Mesothelial cell of epicardium (in vitro differentiated cells): ENCODE measurements at regions not wholly inside any gene's neighbourhood (a gene's known extent, or its start where the extent isn't known, plus 50 kb on each side); places are given as distances from the start of the nearest gene placed in this dataset.

Source experiments
- DNase-seq, 2 experiments: peaks; one replicate each; pipeline ENCODE4 v3.0.0; 2021; ENCODE audit warnings: low spot score in 2 of 2; ENCODE audit not compliant: unreplicated experiment in 2 of 2
- H3K27ac Mint-ChIP-seq: 2 replicates; pipeline ENCODE4 v1.8.0; 2021; ENCODE audit warnings: mixed read lengths
- H3K27me3 Mint-ChIP-seq: 2 replicates; pipeline ENCODE4 v1.8.0; 2021; ENCODE audit warnings: low read depth, mixed read lengths
- H3K36me3 Mint-ChIP-seq: 2 replicates; pipeline ENCODE4 v1.8.0; 2021; ENCODE audit warnings: mixed read lengths
- H3K4me1 Mint-ChIP-seq: 2 replicates; pipeline ENCODE4 v1.8.0; 2021; ENCODE audit warnings: mixed read lengths
- H3K4me3 Mint-ChIP-seq: 2 replicates; pipeline ENCODE4 v1.8.0; 2021; ENCODE audit warnings: mild to moderate bottlenecking, moderate library complexity, mixed read lengths
- H3K9me3 Mint-ChIP-seq: 2 replicates; pipeline ENCODE4 v1.8.0; 2021; ENCODE audit warnings: mixed read lengths
- CTCF ChIP-seq: fragments of 200-600 bp; sonication (generic); IDR thresholded peaks from one replicate; pipeline ENCODE4 v1.5.0; 2021; ENCODE audit warnings: antibody characterized with exemption; ENCODE audit not compliant: unreplicated experiment

- H3K4me1 Mint-ChIP-seq = no peaks in the 10 kb centered on the region
These were observed 150.3 kb downstream of the PTGER3 start for GRCh38 chr1:70897273-70897672.

GRCh38 chr1:70899735-70900134 lies 147.9 kb downstream of the PTGER3 start:
- H3K4me1 Mint-ChIP-seq = no peaks in the 10 kb centered on the region
- no peak overlapping the region for H3K4me3 Mint-ChIP-seq
- H3K27me3 Mint-ChIP-seq = peaks cover 5% of the 10 kb centered on the region
- H3K36me3 Mint-ChIP-seq = no peaks in the 10 kb centered on the region
- DNase-seq = no peak
- no peak for TF ChIP-seq CTCF
- no peak overlapping the region for H3K27ac Mint-ChIP-seq
- peaks cover 7% of the 10 kb centered on the region for H3K9me3 Mint-ChIP-seq

More at GRCh38 chr1:70897273-70897672, 150.3 kb downstream of the PTGER3 start:
- H3K27me3 Mint-ChIP-seq = peaks cover 5% of the 10 kb centered on the region
- no peak overlapping the region for H3K27ac Mint-ChIP-seq
- H3K36me3 Mint-ChIP-seq = no peaks in the 10 kb centered on the region
- no peak for TF ChIP-seq CTCF
- no peak overlapping the region for H3K4me3 Mint-ChIP-seq
- H3K9me3 Mint-ChIP-seq = no peaks in the 10 kb centered on the region
- no peak for DNase-seq

DNA sequence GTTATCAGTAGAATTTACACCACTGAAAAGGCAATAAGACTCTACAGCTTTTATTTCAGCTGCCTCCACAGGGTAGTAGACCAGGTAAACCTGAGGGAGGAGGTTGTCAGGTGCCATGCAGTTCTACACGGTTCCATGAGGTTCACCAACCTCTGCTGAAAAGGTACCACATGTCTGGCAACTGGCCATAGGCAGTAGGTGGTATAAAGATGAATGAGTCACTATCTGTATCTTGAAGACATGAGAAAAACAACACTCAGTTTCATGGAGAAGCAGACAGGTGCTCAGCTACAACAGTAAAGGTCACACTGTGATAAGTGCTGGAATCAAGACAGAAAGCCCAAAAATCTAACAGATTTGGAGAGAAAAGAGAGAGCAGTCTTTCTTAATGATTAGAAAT lies 145.4 kb downstream of the PTGER3 start:
- Mint-ChIP-seq H3K4me3 (no peak overlapping the region), H3K36me3 (no peaks in the 10 kb centered on the region), H3K27ac (no peak overlapping the region), H3K4me1 (no peaks in the 10 kb centered on the region), H3K27me3 (peaks cover 9% of the 10 kb centered on the region), H3K9me3 (peaks cover 7% of the 10 kb centered on the region)
- no peak for DNase-seq
- no peak for TF ChIP-seq CTCF

DNA sequence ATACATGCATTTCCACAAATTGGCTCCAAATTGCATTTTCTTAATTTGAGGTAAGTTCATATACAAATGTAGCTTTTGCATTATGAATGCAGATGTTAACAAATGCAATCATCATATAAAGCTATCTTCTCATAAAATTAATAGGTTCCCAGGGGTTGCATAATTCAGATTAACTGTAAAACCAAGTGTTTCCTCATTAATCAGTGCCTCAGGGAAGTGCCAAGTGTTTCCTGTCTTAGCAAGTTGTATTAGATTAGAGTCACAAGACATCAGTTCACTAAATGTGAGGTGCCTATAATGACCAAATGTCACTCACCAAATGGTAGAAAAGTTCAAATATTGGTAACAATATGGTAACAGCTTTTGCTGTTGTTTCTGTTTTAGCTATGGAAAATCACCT lies 140.8 kb downstream of the PTGER3 start:
- Mint-ChIP-seq H3K27ac (no peak overlapping the region), H3K36me3 (no peaks in the 10 kb centered on the region), H3K4me1 (no peaks in the 10 kb centered on the region)

DNA sequence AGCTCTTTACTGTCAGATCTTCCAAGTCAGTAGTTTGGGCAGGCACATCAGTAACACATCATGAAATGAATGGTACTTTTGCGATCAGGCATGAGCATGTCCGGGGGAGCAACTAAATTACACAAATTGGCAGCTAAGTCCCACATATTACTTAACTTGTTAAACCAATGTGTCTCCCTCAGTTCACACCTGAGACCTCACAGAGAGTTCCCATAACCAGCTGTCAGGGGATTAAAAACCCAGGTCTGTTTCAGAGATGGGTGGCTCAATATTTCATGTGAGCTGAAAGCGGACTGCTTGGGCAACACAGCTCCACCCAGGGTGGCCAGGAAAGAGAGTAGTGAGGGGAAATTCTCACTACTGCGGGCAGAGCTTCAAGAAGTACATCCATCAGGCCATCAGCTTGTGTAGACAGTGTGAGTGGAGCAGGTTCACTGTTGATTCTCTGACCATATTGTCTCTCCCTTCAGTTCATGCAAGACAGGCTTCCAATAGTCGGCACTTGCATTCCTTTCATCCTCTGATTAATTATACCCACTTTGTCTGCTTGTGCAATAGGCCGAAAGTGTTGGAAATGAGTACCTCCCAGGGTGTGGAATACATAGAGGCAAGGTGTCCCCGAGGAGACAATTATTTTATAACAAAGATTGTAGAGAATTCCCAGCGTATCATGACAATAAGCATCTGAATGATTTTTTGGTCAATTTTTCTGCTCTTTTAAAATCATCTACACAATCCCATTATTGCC lies 139.9 kb downstream of the PTGER3 start:
- no peaks in the 10 kb centered on the region for H3K4me1 Mint-ChIP-seq
- H3K27ac Mint-ChIP-seq = no peak overlapping the region
- peaks cover 6% of the 10 kb centered on the region for H3K27me3 Mint-ChIP-seq
- TF ChIP-seq CTCF = no peak
- DNase-seq = no peak
- H3K4me3 Mint-ChIP-seq = no peak overlapping the region
- H3K36me3 Mint-ChIP-seq = no peaks in the 10 kb centered on the region
- H3K9me3 Mint-ChIP-seq = peaks cover 7% of the 10 kb centered on the region

More for the DNA sequence above, 140.8 kb downstream of the PTGER3 start:
- no peak for TF ChIP-seq CTCF
- DNase-seq = no peak
- peaks cover 6% of the 10 kb centered on the region for H3K27me3 Mint-ChIP-seq
- H3K9me3 Mint-ChIP-seq = peaks cover 7% of the 10 kb centered on the region
- H3K4me3 Mint-ChIP-seq = no peak overlapping the region
